ENCODE measurements at regions not wholly inside any gene's neighbourhood (a gene's known extent, or its start where the extent isn't known, plus 50 kb on each side); places are given as distances from the start of the nearest gene placed in this dataset.
"Not testable (repeated sequence)": the region's sequence is repeated elsewhere in the genome, so short reads cannot be mapped to it uniquely, and the experiment has no call there.

- TF ChIP-seq EZH2 (IDR thresholded peaks at IDR 0.05; ENCODE audit: insufficient read depth, poor library complexity, severe bottlenecking); EZH2phosphoT487 (IDR thresholded peaks at IDR 0.05; ENCODE audit: insufficient read depth, low read depth): not testable (repeated sequence)
Measured at GRCh38 chr5:94086635-94087034, 345.2 kb upstream of the POU5F2 start.

Data from GM23248 (cell line).